CD4-positive, alpha-beta T cell treated with Interleukin-4 for 4 hours (primary cell): ENCODE measurements at regions not wholly inside any gene's neighbourhood (a gene's known extent, or its start where the extent isn't known, plus 50 kb on each side); places are given as distances from the start of the nearest gene placed in this dataset.

ENCODE experiments used
- DNase-seq: peaks from one replicate; pipeline ENCODE4 v3.0.0-alpha.2; 2020

DNA sequence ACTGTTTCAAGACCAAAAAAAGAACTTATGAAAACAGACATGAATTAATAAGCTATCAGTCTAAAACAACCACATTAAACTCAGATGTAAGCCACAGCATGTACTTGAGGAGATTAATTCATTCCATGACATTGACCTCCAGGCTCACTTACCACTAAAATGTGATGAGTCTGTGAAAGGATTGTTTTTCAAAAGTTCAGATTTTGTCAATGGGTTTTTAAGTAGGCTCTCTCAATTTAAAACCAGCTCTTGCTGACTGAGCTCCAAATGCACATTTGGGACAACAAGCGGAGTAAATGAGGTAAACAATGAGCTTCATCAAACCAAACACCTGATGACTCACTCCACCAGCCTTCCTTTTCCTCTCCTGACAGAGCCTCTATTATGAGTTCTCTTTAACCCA, 197.0 kb downstream of the SIM1 start:
- no peak for DNase-seq

DNA sequence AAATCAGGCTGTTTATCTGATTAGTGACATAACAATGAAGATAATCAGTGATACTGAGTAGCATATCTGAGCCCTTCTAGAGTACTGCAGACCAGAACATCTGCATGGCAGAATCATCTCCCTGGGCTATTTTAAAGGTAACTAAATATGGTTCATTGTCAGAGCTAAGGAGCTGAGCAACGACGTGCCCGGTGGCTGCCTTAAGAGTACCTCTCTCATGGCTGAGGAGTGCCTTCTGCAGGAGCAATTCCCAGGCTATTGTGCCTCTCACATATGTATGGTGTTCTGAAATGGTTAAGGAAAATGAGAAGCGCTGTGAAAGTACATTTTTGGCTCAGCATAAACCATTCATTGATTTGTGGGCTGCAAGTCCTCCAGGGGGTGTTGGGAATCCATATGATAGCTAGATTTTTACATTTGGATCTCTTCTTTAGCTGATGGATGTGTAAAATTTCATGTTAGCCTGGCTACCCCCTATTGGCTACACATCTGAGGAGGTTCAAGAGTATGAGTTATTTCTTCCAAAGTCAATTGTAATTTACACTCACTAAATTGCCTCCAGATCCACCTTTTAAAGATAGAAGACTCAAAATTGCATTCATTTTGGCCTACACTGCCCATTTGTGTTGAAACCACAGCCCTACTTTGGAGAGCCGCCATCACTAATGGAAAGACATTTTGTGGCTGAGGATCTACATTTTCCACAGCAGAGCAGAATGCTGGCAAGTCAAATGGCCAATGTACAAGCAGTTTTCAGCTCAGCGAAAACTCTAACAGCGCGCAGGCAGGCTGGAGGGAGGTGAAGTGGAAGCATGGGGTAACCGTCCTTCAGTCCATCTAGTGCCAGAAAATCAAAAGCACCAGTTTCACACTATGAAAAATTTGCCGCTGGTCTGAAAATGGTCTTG, 198.0 kb downstream of the SIM1 start:
- no peak for DNase-seq

DNA sequence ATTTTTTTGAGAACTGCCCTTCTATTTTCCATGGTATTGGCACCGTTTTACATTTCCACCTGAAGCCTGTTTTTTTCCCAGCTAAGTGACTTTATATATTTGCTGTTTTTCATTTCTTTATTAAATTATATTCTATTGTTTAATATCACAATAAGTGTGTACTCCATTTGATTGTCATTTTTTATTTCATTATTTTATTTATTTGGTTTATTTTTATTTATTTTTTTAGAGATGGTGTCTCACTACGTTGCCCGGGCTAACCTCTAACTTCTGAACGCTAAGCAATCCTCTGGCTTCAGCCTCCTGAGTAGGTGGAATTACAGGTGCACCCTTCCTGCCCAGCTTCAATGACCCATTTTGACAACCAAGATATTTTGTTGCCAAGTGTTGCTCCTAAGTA, 202.6 kb downstream of the SIM1 start:
- DNase-seq = no peak

DNA sequence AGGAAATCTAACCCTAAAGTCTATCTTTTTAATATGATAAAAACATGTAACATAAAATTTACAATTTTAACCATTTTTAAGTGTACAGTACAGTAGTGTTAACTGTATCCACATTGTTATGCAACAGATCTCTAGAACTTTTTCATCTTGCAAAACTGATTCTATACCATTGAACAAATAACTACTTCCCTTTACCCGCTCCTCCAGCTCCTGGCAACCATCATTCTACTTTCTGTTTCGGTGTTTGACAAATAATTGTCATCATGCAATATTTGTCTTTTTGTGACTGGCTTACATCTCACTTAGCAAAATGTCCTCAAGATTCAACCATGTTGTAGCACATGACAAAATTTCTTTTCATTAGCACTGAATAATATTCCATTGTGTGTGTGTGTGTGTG, 203.2 kb downstream of the SIM1 start:
- no peak for DNase-seq

DNA sequence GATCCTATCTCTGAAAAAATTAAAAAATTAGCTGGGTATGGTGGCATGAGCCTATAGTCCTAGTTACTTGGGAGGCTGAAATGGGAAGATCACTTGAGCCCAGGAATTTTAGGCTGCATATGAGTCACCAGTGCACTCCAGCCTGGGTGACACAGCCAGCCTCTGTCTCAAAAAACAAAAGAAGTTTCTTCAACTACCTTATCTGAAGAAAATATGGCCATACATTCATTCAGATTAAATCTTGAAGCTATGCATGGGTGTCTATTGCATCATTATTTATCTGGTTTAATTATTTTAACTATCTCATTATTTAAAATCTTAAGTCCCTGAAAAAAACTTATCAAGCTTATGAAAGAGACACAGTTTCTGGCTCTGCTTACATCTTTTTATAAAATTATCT, 204.1 kb downstream of the SIM1 start:
- DNase-seq = no peak

DNA sequence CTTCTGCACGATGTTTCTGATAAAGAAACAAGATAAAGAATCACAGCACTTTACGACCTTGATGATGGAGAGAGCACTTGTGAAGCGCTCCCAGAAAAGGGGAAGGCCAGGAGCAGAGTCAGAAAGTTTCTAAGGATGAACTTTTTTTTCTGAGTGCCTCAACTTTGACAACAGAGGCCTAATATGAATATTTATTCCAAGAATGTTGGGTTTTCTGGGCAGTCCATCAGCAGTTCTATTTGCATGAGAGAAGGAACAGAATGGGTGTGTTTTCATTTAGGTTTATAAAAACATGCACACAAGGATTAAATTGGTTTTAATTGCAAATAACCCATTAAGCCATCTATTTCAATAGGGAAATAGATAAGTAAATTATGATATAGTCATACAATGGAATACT, 204.9 kb downstream of the SIM1 start:
- no peak for DNase-seq

DNA sequence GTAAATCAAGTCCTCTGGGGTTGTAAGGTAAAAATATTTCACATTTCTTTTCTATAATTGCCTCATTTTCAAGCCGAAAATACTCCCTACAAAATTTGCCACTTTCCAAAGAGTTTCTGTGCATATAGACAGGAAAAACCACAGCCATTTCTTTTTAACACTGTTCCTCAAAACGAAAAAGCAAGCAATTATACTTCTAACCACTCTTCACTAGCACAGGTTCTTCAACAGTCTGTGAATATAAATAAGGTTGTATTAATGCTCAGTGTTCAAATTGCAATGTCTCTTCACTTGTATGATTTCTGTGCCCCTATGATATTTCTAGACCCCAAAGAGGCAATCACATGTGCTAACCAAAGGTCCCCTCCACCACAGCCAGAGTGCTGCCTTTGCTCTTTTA, 206.0 kb downstream of the SIM1 start:
- no peak for DNase-seq

DNA sequence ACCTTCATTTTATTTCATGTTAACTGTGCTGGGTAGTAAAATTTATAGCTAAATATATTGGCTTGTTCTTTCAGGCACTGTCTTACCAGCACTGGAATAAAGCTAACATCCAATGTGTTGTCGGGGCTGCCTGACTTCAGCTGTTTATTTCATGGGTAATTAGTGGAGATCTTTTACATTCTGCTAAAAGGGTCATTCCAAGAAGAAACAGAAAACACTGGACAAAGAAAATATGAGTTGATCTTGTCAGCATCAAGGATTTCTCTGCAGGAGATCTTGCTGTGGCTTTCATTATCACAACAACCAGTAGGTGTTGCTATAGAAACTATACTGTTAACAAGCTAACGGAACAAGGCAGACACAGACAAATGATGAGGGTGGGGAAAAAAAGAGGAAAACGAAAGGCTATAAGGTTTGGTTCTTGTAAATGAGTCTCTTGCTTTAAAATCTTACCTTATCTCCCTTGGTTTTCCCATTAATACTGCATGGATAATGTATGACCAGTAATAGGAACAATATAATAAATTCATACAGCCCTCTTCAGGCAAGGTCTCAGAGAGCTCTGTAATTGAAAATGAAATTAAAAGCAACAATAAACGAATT, 206.8 kb downstream of the SIM1 start:
- DNase-seq = peak; percentile 19

DNA sequence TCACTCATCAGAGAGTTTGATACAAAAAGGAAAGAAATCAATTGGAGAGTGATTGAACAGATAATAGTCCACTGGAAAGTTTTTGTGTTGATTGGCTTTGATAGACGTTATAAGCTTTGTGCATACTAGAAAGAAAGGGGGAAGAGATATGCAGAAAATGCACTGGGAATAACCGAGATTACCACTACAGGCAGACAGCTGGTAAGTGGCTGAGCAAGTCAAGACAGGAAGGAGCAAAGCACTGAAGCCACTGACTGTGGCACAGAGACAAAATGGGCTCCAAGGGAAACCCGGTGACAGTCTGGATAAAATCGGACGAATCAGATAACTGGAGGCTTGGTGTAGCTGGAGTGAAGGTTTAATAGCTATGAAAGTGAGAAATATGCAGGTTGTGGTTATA, 209.0 kb downstream of the SIM1 start:
- DNase-seq = no peak

DNA sequence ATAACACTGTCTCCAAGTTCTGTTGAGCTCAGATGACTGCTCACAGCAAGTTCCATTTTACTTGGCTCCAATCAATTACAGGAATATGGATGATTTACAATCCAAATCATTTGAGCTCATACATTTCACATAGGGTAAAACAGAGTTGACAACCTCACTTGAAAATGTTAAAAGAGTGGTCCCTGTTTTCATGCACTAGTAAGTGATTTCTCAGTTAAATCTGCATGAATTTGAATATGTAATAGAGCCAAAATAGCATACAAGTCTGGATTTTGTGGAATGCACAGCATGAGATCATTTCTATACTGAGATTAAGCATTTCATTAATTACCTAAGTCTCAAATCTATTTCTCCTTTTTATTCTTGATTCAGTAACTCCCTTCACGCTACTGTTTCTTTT, 217.6 kb downstream of the SIM1 start:
- DNase-seq = no peak

DNA sequence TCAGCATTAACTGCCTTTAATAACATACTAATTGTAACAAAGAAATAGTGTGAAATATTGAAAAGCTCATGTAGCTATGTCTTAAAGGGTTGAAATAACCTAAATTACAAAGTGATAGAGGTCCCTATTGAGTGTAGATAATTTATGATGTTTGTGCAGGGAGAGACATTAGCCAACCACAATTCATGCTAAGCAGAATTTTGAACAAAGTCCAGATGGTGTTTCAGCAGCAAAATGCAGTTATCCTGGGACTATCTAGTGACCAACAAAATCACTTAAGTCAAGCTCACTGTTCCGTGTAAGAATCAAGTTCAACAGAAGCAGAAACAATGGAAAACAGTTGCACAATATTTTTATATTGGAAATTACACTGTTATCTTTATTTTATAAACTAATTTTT, 218.5 kb downstream of the SIM1 start:
- DNase-seq = no peak

DNA sequence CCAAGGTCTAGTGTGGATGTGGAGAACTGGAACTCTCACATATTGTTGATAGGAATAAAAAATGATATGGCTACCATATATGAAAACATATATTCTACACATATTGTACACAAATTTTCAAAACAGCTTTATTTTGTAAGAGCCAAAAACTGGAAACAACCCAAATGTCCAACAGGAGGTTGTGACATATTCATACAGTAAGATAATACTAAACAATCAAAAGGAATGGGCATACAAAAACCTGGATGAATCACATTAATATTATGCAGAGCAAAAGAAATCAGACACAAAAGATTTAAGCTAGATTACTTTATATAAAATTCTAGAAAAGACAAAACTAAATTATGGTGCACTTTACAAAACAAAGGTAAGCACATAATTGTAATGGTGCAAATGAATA, 223.9 kb downstream of the SIM1 start:
- DNase-seq = no peak

DNA sequence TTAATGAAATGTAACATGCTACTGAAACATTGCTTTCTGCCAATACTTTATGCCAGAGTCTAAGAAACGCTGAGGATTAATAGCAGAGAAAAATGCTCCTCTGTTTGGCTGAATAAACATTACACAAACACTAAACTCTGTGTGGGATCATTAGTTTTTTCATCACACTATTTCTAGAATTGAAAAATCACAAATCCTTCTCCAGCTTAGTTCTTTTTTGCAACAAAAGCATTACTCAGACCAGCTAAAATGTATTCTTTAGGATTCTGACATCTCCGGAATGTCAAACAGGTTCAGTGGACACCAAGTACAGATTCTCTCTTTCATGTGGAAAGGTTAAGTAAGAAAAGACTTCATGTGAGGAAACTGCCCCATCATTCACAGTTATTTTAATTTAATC, 226.9 kb downstream of the SIM1 start:
- DNase-seq = no peak

DNA sequence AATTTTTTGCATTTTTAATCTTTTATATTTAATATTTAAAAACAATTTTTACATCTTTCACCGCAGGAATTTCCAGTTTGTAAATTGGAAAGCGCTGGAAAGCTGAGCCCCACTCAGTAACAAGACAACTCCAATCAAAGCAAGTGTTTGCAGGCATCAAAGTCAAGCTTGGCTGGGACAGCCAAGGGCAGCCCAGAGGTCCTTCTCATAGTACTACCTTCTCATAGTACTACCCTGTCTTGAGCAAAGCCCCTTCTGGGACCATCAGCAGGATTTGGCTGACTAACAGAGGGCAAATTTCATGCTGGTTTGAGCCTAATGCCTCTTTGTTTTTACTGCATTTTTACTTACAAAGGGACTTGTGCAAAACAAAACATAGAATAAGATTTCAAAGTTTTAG, 228.3 kb downstream of the SIM1 start:
- no peak for DNase-seq

DNA sequence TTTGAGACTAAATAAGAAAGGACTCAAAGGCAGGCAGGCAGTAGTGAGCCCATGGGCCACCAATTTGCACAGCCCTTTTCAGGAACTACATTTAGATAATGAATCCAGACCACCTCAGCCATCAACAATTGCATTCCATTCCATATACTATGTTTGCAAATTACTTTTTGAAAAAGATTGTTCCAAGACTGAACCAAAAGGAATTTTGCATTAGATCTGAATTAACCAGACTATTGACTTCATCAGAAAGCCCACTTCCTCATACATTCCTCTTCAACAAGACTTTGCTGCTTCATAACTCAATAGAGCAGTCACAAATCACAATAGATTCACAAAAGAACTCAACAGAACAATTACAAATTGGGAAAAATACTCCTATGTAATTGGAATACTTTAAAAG, 229.1 kb downstream of the SIM1 start:
- DNase-seq = no peak

DNA sequence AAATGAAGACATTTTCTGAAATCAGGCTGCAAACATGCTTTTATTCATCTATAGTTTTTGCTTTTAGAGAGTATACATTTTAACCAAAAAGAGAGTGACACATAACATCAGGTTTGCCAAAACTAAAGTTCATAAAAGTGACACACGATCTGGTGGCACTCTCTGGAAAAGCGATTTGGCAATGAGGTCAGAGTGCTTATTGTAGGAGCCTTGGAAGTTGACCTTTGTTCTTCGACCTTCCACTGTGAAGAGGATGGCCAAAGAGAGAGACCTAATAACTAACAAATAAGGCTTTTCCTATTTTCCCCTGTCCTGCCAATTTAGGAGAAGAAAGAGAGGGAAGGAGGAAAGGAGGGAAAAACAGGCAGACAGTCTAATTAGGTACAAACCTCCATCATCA, 230.1 kb downstream of the SIM1 start:
- no peak for DNase-seq

DNA sequence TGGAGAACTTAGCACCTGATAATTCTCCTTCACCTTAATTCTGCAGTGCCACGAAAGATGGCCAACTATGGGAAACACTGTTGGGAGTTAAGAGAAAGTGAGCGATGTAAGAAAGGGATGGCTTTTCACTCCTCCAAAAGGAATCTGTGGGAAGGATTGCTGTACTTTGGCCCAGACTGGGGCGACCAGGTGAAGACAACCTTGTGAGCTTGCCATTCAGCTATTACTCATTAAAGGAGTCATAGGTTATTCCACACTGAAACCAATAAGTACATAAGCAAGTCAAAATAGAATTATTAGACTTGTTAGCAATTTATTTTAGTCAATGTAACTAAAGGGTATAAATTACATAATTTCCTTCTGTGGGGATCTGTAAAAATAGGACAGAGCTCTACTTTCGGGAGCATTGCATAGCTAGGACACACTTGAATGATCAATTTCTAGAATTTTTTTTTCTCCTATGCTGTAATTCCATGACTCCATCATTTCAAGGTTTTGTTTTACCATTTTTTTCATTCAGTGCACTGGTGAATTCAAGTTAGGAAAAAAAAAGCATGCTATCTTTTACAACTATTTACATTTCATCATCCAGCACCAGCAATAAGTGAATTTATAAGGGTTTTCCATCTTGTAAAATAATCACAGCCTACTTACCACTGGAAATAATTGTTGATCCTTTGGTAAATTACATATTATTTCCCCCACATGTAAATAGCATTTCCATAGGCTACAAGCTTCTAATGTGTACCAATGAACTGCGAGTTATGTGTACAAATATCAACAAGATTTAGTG, 231.7 kb downstream of the SIM1 start:
- DNase-seq = no peak

DNA sequence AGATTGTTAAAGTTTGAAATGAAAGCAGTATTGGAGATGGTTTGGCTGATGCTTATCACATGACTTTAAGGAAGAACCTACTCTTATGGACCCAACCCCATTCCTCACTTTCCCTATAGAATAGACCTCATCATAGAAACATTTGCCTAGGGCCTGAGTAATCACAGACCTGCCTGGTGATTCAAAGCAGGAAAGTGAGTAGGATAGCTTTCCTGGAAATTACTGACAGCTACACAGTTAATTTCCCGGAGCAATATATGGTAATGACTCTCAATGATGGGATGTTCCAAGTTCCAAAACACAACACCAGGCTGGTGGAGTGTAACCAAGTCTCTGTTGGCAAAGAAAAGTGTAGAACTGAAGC, 233.8 kb downstream of the SIM1 start:
- no peak for DNase-seq

DNA sequence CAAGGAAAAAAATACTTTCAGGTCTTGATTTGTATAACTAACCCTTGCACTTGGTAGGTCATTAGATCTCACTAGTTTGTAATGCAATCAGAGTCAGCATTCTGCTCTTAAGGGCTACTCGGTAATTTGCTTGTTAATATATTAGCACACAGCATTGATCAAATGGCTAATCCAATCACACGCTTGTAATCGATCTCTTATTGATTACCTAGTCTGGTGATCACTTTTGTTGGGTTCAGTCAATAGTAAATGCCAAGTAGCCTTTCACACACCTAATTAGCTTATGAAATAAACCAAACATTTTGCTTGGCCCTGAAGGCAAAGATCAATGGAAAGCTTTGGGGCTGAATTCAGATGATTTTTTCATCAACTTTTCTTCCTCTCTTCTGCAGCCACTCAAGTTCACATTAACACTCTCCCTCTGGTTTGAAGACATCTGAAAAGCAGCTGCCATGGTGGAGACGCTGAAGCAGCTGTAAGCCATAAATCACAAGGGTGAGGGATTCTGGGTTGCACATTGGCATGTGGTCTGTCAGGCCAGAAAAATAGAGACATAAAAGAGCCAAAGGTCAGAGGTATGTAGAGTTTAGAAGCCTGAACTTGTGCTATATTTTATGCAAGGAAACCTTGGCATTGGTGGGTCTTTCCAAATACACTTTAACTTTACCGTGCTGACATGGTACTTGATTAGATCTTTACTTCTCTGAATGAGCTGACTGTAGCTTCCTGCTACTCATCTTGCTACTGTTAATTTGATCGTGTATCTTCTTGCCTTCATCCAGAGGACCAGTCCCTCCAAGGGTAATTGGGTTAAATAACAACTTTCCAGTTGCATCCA, 234.4 kb downstream of the SIM1 start:
- DNase-seq = no peak

DNA sequence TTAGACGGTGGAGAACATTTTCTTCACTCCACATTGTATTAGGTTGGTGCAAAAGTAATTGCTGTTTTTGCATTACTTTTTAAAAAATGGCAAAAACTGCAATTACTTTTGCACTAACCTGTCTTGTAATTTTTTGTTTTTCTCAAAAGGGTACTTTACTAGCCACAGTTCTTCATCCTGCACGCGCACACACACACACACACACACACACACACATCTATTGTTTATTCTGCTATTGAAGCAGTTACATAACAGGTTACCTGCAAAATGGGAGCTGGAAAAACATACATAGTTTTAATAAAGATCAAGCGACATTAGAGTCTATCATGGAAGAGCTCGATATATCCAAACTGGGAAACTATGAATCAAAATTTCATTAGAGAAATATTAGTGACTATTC, 235.2 kb downstream of the SIM1 start:
- no peak for DNase-seq

DNA sequence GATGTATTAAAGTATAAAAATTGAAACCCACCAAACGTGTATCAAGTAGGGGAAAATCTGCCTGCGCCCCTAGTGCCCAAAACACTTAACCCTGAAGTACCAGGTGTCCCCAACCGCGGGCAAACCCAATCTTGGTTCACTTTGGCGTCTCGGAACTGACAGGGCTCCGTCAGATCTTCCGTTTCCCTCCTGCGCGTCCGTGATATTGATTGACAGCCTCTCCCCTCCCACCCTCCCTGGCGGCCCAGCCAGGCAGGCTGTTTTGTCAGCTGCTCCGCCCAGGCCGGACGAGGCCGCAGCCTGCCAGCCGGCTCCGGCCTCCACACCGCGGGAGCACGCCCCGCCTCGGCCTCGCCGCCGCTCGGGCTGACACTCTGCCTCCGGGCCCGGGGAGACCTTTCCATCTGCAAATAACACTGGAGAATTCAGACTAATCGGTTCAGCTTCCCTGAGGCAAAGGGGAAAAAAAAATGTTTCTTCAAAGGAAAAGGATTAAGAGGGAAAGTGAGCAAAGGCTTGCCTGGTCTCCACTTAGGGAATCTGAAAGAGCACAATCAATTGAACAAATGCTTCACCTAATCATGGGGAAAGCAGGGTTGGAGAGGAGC, 234.9 kb upstream of the MCHR2 start:
- DNase-seq = peak; percentile 37

DNA sequence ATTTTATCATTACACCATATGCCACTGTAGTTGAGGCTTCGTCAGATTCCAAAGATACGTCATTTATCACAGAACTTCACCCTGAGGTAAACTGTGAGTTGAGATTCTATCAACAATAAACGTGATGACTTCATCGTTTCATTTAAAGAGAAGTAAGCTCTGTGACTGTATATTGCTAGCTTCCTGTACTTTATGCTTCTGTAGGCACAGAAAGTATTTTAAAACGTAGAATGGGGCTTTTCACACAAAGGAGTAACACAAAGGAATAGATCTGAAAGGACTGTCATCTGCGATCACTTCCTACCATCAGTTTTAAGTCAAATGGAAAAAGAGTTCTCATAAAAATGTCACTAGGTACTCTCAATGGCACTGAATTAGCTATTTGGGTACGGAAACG, 234.4 kb upstream of the MCHR2 start:
- DNase-seq = peak; percentile 3

DNA sequence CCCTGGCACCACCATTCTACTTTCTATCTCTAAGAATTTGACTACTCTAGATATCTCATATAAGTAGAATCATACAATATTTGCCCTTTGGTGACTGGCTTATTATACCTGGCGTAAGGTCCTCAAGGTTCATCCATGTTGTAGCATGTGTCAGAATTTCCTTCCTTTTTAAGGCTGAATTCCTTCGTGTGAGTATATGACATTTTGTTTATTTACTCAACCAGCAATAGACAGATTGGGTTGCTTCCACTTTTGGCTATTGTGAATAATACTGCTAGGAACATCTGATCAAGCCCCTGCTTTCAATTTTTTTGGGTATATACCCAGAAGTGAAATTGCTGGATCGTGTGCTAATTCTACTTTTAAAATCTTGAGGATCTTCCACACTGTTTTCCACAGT, 232.8 kb upstream of the MCHR2 start:
- no peak for DNase-seq
